IMR-90 (cell line): ENCODE measurements at regions not wholly inside any gene's neighbourhood (a gene's known extent, or its start where the extent isn't known, plus 50 kb on each side); places are given as distances from the start of the nearest gene placed in this dataset.

ENCODE experiments used
- ATAC-seq: fragments of 200-7000 bp; cut with Tn5 transposase; 2 replicates; pipeline ENCODE4 v1.9.1; 2020; ENCODE audit warnings: low read depth, mild to moderate bottlenecking, moderate library complexity
- BruUV-seq: library from RNA; stranded (reverse); fragments of 400-500 nt; replicated peaks from 2 replicates; lab custom pipeline; 2021; lab: Mats Ljungman, UMichigan
- CTCF ChIA-PET: fragments of 300-600 bp; formaldehyde crosslinking; extraction: SDS; loops from one replicate; lab custom pipeline; 2021; ENCODE audit warnings: antibody characterized with exemption; lab: Yijun Ruan, JAX
- POLR2A ChIA-PET: fragments of 300-600 bp; sonication (Branson Sonifier 250); formaldehyde crosslinking; loops from one replicate; lab custom pipeline; 2022; ENCODE audit warnings: antibody characterized with exemption; ENCODE audit not compliant: unreplicated experiment; lab: Charles Lee
- DNase-seq: peaks from one replicate; pipeline ENCODE4 v3.0.0; 2013
- H2AFZ ChIP-seq: replicated peaks from 2 replicates; pipeline ENCODE3; 2013; ENCODE audit warnings: low read length, mild to moderate bottlenecking; ENCODE audit not compliant: poor library complexity
- H2AK5ac ChIP-seq: 2 replicates; pipeline ENCODE4 v1.6.1; 2013; ENCODE audit warnings: low read depth, low read length, inconsistent platforms
- H2AK9ac ChIP-seq: replicated peaks from 2 replicates; pipeline ENCODE3; 2013; ENCODE audit warnings: mild to moderate bottlenecking, low read depth, low read length, moderate library complexity; ENCODE audit not compliant: poor library complexity
- H2BK120ac ChIP-seq: 2 replicates; pipeline ENCODE4 v1.6.1; 2013; ENCODE audit warnings: low read depth, low read length, inconsistent platforms
- H2BK15ac ChIP-seq: 3 replicates; pipeline ENCODE4 v1.6.1; 2013; ENCODE audit warnings: low read depth, low read length, inconsistent platforms
- H2BK20ac ChIP-seq: 2 replicates; pipeline ENCODE4 v1.6.1; 2013; ENCODE audit warnings: low read depth, mild to moderate bottlenecking, inconsistent platforms, low read length, moderate library complexity
- H2BK5ac ChIP-seq: 2 replicates; pipeline ENCODE4 v1.6.1; 2013; ENCODE audit warnings: mild to moderate bottlenecking, low read depth, low read length, inconsistent platforms; ENCODE audit not compliant: poor library complexity, severe bottlenecking
- H3K14ac ChIP-seq: replicated peaks from 2 replicates; pipeline ENCODE4 v1.6.1; 2013; ENCODE audit warnings: low read depth, low read length, inconsistent platforms
- H3K18ac ChIP-seq: 2 replicates; pipeline ENCODE4 v1.6.1; 2013; ENCODE audit warnings: low read depth, low read length, control low read depth
- H3K23ac ChIP-seq: 2 replicates; pipeline ENCODE4 v1.6.1; 2013; ENCODE audit warnings: low read depth, low read length, inconsistent platforms
- H3K27ac ChIP-seq: 2 replicates; pipeline ENCODE4 v1.5.1; 2013; ENCODE audit warnings: mild to moderate bottlenecking, control low read depth, low read length; ENCODE audit not compliant: insufficient read depth
- H3K27me3 ChIP-seq: 2 replicates; pipeline ENCODE4 v1.6.1; 2013; ENCODE audit warnings: low read length; ENCODE audit not compliant: control insufficient read depth, insufficient read depth
- H3K36me3 ChIP-seq: 2 replicates; pipeline ENCODE4 v1.6.1; 2013; ENCODE audit warnings: low read length, mixed read lengths; ENCODE audit not compliant: control insufficient read depth, insufficient read depth
- H3K4ac ChIP-seq: 2 replicates; pipeline ENCODE4 v1.6.1; 2013; ENCODE audit warnings: low read depth, low read length, inconsistent platforms
- H3K4me1 ChIP-seq: 2 replicates; pipeline ENCODE4 v1.6.1; 2013; ENCODE audit warnings: low read length, mixed read lengths; ENCODE audit not compliant: control insufficient read depth, insufficient read depth
- H3K4me2 ChIP-seq: 2 replicates; pipeline ENCODE4 v1.6.1; 2013; ENCODE audit warnings: low read depth, mild to moderate bottlenecking, control low read depth, low read length, moderate library complexity
- H3K4me3 ChIP-seq: 2 replicates; pipeline ENCODE4 v1.5.1; 2013; ENCODE audit warnings: low read depth, mild to moderate bottlenecking, control low read depth, low read length, moderate library complexity; ENCODE audit not compliant: insufficient read depth
- H3K56ac ChIP-seq: 2 replicates; pipeline ENCODE4 v1.6.1; 2013; ENCODE audit warnings: low read length, inconsistent platforms; ENCODE audit not compliant: insufficient read depth; ENCODE audit errors: extremely low read depth
- H3K79me1 ChIP-seq, 2 experiments: 2 replicates each; pipeline ENCODE4 v1.6.1; 2013; ENCODE audit warnings: low read length in 2 of 2, inconsistent platforms in 1 of 2, low read depth in 1 of 2
- H3K9ac ChIP-seq: 2 replicates; pipeline ENCODE4 v1.6.1; 2013; ENCODE audit warnings: low read depth, low read length, control low read depth
- H3K9me1 ChIP-seq: 2 replicates; pipeline ENCODE4 v1.6.1; 2013; ENCODE audit warnings: low read length, inconsistent platforms; ENCODE audit not compliant: insufficient read depth
- H3K9me3 ChIP-seq: 2 replicates; pipeline ENCODE4 v1.6.1; 2013; ENCODE audit warnings: low read length; ENCODE audit not compliant: control insufficient read depth, insufficient read depth
- H4K20me1 ChIP-seq: 2 replicates; pipeline ENCODE4 v1.6.1; 2013; ENCODE audit warnings: low read length, inconsistent platforms; ENCODE audit not compliant: insufficient read depth
- H4K5ac ChIP-seq: 2 replicates; pipeline ENCODE4 v1.6.1; 2013; ENCODE audit warnings: mild to moderate bottlenecking, low read depth, low read length, control low read depth
- H4K8ac ChIP-seq, 2 experiments: 2 replicates each; pipeline ENCODE4 v1.6.1; 2013; ENCODE audit warnings: low read depth in 2 of 2, low read length in 2 of 2, control low read depth in 1 of 2, inconsistent platforms in 1 of 2
- H4K91ac ChIP-seq: 2 replicates; pipeline ENCODE4 v1.6.1; 2013; ENCODE audit warnings: low read depth, low read length, inconsistent platforms; ENCODE audit not compliant: insufficient read depth
- BHLHE40 ChIP-seq: fragments of 150-350 bp; IDR thresholded peaks from 2 replicates; pipeline ENCODE4 v1.6.1; 2016; ENCODE audit warnings: mild to moderate bottlenecking, low read depth, low read length
- CHD1 ChIP-seq: IDR thresholded peaks from 2 replicates; pipeline ENCODE4 v1.6.1; 2012; ENCODE audit warnings: low read depth, low read length, improper control_type of control experiment
- ELK1 ChIP-seq: fragments of 150-350 bp; IDR thresholded peaks from 2 replicates; pipeline ENCODE4 v1.6.1; 2016; ENCODE audit warnings: low read depth, mild to moderate bottlenecking, low read length, moderate library complexity, borderline replicate concordance
- NFE2L2 ChIP-seq: fragments of 150-350 bp; IDR thresholded peaks from 2 replicates; pipeline ENCODE4 v1.6.1; 2016; ENCODE audit warnings: low read depth, mild to moderate bottlenecking, low read length
- RAD21 ChIP-seq: IDR thresholded peaks from 2 replicates; pipeline ENCODE4 v1.6.1; 2012; ENCODE audit warnings: low read length, improper control_type of control experiment
- WGBS, 2 experiments: methylation state at CpG; one replicate each; pipeline versions ENCODE4 v1.1.5 to v1.1.7; 2013; ENCODE audit warnings: missing lambda C conversion rate in 2 of 2; ENCODE audit not compliant: insufficient read length in 1 of 2; ENCODE audit errors: extremely low coverage in 2 of 2; 5-methylcytosine and 5-hydroxymethylcytosine counted together
- dilution Hi-C: fragments of 300-500 bp; cut with HindIII; formaldehyde crosslinking; loops from one replicate; pipeline ENCODE4 v1.14.3; 2018; ENCODE audit warnings: low sequenced_read_pairs; ENCODE audit not compliant: unreplicated experiment
- in situ Hi-C: fragments of 300-500 bp; cut with MboI; formaldehyde crosslinking; loops from 3 replicates; pipeline ENCODE4 v1.14.3; 2019; ENCODE audit warnings: low sequenced_read_pairs, inconsistent platforms, mixed read lengths
- intact Hi-C: fragments of 100-400 bp; cut with micrococcal nuclease; formaldehyde crosslinking; loops from 2 replicates; pipeline ENCODE4 v1.10.0; 2022

- Histone ChIP-seq H2BK15ac (no peak overlapping the region), H3K27me3 (no peaks in the 10 kb centered on the region), H4K91ac (peak overlapping the region; percentile 9; the same call in 1 of the 2 replicates), H2BK120ac (peak overlapping the region; percentile 25), H3K4me2 (no peak overlapping the region), H3K23ac (0 out of 2 replicates have a peak overlapping the region, but pooled peaks have one; percentile 28), H3K4me3 (no peak overlapping the region), H3K4ac (peak overlapping the region; percentile 11; the same call in 1 of the 2 replicates), H3K36me3 (no peaks in the 10 kb centered on the region), H3K9me3 (peaks cover under 1% of the 10 kb centered on the region), H2BK20ac (no peak overlapping the region), H2BK5ac (no peak overlapping the region), H3K14ac (no peak overlapping the region), H2AK5ac (peak overlapping the region; percentile 31; the same call in 1 of the 2 replicates), H3K27ac (no peak overlapping the region), H4K5ac (no peak overlapping the region), H2AK9ac (no peak overlapping the region), H4K20me1 (peaks cover 5% of the 10 kb centered on the region; the same call in 1 of the 2 replicates), H3K79me1 (no peaks in the 10 kb centered on the region), H3K9ac (no peak overlapping the region), H3K56ac (no peak overlapping the region), H2AFZ (no peak overlapping the region), H3K18ac (no peak overlapping the region; the same call in 1 of the 2 replicates), H4K8ac (no peak overlapping the region), H3K4me1 (peaks cover 12% of the 10 kb centered on the region), H3K9me1 (peaks cover 5% of the 10 kb centered on the region)
- peak; percentile 12 for DNase-seq
- no peak for ATAC-seq
- intact Hi-C loops, result no loop called here
- TF ChIP-seq NFE2L2, result no peak
- peak; percentile 78 for TF ChIP-seq BHLHE40
- TF ChIP-seq ELK1, result no peak
- no peak for TF ChIP-seq RAD21
- TF ChIP-seq CHD1, result no peak
- no CpG with 5 or more reads among the region's 2 CpGs for WGBS, 2 experiments
- dilution Hi-C loops, result no loop called here
- ChIA-PET CTCF (interaction anchor here (0.7 to 2.1 kb wide), 2 partner anchors 175 to 290 kb away, joined by 3 to 7 read pairs; no protein-coding TSS in a partner anchor), POLR2A (interaction anchor here (0.6 kb wide), 1 partner anchor 20 kb away, joined by 10 read pairs; no protein-coding TSS in a partner anchor)
- in situ Hi-C loops, result no loop called here
- BruUV-seq, result no TSS peak
Measured at GRCh38 chr10:28838908-28839307, 161.6 kb downstream of the BAMBI start.
